ENCODE measurements at regions not wholly inside any gene's neighbourhood (a gene's known extent, or its start where the extent isn't known, plus 50 kb on each side); places are given as distances from the start of the nearest gene placed in this dataset.

- no peak overlapping the region for H3K4me3 ChIP-seq (ENCODE audit: low read depth in 1 of 3, low read length in 3 of 3)
- no peaks in the 10 kb centered on the region for H3K9me3 ChIP-seq (ENCODE audit: control insufficient read depth in 4 of 4, low read length in 3 of 4)
- DNase-seq (ENCODE audit: low spot score) = no peak
- H3K36me3 ChIP-seq (ENCODE audit: control insufficient read depth in 4 of 4, insufficient read depth in 3 of 4, low read depth in 1 of 4, low read length in 3 of 4) = no peaks in the 10 kb centered on the region
- H3K27ac ChIP-seq (ENCODE audit: low read depth in 1 of 2, low read length in 2 of 2) = no peak overlapping the region
- WGBS = 73% methylated on average over 1 of the region's 1 CpG
- TF ChIP-seq CTCF (IDR thresholded peaks at IDR 0.05; ENCODE audit: low read depth, low read length, missing input control) (no peak), HNF4G (IDR thresholded peaks at IDR 0.05) (no peak), TAF1 (conservative IDR thresholded peaks at IDR 0.05) (no peak)
- no peak overlapping the region for H3K9ac ChIP-seq (ENCODE audit: low read depth in 1 of 2, low read length in 2 of 2)
- no peaks in the 10 kb centered on the region for H3K27me3 ChIP-seq (ENCODE audit: control insufficient read depth in 4 of 4, insufficient read depth in 4 of 4, low read length in 3 of 4)
- H3K4me1 ChIP-seq (ENCODE audit: control insufficient read depth in 4 of 4, insufficient read depth in 4 of 4, low read length in 3 of 4) = no peaks in the 10 kb centered on the region
Observed at GRCh38 chr21:31397939-31398338, 53.9 kb upstream of the TIAM1 start.

- H3K4me1 ChIP-seq (ENCODE audit: control insufficient read depth in 4 of 4, insufficient read depth in 4 of 4, low read length in 3 of 4) = no peaks in the 10 kb centered on the region
- H3K27me3 ChIP-seq (ENCODE audit: control insufficient read depth in 4 of 4, insufficient read depth in 4 of 4, low read length in 3 of 4) = no peaks in the 10 kb centered on the region
- no peaks in the 10 kb centered on the region for H3K9me3 ChIP-seq (ENCODE audit: control insufficient read depth in 4 of 4, low read length in 3 of 4)
- H3K9ac ChIP-seq (ENCODE audit: low read depth in 1 of 2, low read length in 2 of 2) = no peak overlapping the region
- H3K27ac ChIP-seq (ENCODE audit: low read depth in 1 of 2, low read length in 2 of 2) = no peak overlapping the region
- TF ChIP-seq EGR1 (IDR thresholded peaks at IDR 0.05; ENCODE audit: low read depth in 2 of 2) (no peak), REST (IDR thresholded peaks at IDR 0.05) (no peak), YY1 (IDR thresholded peaks at IDR 0.05) (no peak), ZBTB33 (IDR thresholded peaks at IDR 0.05) (no peak), TAF1 (conservative IDR thresholded peaks at IDR 0.05) (no peak), MAX (IDR thresholded peaks at IDR 0.05) (no peak), RAD21 (IDR thresholded peaks at IDR 0.05) (no peak), HNF4G (IDR thresholded peaks at IDR 0.05) (no peak), ATF3 (IDR thresholded peaks at IDR 0.05) (no peak), FOXA1 (IDR thresholded peaks at IDR 0.05) (no peak), FOXA2 (IDR thresholded peaks at IDR 0.05) (no peak), GABPA (IDR thresholded peaks at IDR 0.05 in 1 of 2, conservative IDR thresholded peaks at IDR 0.05 in 1 of 2) (no peak), HNF4A (conservative IDR thresholded peaks at IDR 0.05) (no peak), JUND (IDR thresholded peaks at IDR 0.05) (no peak), CTCF (IDR thresholded peaks at IDR 0.05; ENCODE audit: low read depth, low read length, missing input control) (no peak), RXRA (IDR thresholded peaks at IDR 0.05) (no peak)
- 56% methylated on average over 5 of the region's 5 CpGs for WGBS
- no peak for DNase-seq (ENCODE audit: low spot score)
- H3K36me3 ChIP-seq (ENCODE audit: control insufficient read depth in 4 of 4, insufficient read depth in 3 of 4, low read depth in 1 of 4, low read length in 3 of 4) = no peaks in the 10 kb centered on the region
- H3K4me3 ChIP-seq (ENCODE audit: low read depth in 1 of 3, low read length in 3 of 3) = no peak overlapping the region
Observed at GRCh38 chr21:31397515-31397926, 53.5 kb upstream of the TIAM1 start.

All from liver (tissue), 8 donors.